NCI-H1930 (cell line): ENCODE measurements at regions not wholly inside any gene's neighbourhood (a gene's known extent, or its start where the extent isn't known, plus 50 kb on each side); places are given as distances from the start of the nearest gene placed in this dataset.

Experiments
- DNase-seq, 2 experiments: peaks; one replicate each; lab custom pipeline; 2025; lab: John Stamatoyannopoulos, UW

DNA sequence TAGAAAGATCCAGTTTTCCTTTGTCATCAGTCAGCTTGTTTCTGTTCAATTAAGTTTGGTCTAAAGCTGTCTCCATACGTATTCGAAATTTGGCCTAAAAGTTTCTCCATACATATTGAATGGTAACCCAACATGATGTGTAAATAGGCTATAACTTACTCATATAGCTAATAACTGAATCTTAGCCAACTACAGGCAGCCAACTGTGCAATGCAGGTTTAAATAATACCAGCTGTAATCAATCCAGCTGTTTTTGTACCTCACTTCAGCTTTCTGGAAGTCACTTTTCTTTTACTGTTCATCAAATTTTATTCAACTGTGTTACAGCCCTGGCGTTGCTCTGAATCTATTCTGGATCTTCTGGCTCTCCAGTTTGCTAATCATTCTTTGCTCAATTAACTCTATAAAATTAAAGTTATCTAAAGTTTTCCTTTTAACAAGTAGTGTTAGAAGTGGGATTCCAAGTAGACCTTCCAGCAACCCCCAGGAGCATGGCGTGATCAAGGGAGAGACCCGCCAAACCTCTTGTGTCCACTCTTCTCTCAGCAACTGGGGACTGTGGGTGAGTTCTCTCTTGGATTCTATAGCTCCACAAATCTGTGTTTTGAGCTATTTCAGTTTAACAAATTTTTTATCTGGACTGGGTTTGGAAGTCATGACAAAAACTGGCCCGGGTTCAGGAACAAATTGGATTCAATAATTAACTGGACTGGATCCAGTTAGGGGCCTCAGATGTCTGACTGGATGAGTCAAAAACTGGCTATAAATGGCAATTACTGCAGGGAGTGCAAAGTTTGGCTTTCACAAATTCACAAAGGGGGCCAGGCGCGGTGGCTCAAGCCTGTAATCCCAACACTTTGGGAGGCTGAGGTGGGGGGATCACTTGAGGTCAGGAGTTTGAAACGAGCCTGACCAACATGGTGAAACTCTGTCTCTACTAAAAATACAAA is 329.7 kb upstream of the ST6GAL2 start:
- DNase-seq: no peak

DNA sequence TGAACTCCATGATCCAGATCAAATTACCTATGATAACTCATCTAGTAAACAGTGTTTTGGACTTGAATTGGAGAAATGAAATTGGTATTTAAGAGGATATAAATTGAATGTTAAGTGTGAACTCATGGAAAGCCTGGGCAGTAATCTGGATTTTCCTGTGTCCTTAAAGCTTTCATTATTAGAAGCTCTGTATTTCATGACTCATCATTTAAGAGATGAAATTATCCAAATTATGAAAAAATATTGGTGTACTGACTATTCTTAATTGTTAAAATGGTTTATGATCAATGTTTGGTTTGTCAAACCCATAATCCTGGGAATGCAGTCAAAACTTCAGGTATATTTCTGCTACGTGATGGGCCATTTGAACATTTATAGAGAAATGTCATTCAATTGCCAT is 332.2 kb upstream of the ST6GAL2 start:
- no peak for DNase-seq

DNA sequence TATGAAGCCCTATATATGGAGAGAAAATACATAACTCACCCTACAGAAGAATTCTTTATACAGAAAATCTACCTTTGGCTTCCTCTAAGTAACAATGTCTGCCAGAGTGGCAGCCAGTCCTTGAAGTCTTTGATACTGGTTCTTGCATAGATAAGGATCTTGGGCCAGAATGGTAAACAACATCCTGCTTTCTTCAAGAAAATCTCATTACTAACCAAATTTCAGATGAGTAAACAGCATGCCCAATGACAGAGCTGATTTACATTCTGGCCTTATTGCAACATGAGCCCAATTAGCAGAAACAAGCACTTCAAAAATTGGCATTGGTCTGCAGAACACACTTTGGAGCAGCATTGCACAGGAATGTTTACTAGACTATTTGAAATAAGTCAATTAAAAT is 336.5 kb upstream of the ST6GAL2 start:
- DNase-seq: no peak

DNA sequence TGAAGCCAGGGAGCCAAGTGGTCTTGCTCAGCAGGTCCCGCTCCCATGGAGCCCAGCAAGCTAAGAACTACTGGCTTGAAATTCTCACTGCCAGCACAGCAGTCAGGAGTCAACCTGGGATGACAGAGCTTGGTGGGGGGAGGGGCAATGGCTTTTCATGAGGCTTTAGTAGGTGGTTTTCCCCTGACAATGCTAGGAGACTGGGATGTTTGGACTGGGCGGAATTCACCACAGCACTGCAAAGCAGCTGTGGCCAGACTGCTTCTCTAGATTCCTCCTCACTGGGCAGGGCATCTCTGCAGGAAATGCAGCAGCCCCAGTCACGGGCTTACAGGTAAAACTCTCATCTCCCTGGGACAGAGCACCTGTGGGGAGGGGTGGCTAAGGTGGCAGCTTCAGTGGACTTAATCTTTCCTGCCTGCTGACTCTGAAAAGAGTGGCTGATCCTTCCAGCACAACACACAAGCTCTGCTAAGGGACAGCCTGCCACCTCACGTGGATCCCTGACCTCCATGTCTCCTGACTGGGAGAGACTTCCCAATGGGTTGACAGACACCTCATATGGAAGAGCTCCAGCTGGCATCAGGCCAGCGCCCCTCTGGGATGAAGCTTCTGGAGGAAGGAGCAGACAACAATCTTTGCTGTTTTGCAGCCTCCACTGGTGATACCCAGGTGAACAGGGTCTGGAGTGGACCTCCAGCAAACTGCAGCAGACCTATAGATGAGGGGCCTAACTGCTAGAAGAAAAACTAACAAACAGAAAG is 349.7 kb upstream of the ST6GAL2 start:
- DNase-seq: no peak

DNA sequence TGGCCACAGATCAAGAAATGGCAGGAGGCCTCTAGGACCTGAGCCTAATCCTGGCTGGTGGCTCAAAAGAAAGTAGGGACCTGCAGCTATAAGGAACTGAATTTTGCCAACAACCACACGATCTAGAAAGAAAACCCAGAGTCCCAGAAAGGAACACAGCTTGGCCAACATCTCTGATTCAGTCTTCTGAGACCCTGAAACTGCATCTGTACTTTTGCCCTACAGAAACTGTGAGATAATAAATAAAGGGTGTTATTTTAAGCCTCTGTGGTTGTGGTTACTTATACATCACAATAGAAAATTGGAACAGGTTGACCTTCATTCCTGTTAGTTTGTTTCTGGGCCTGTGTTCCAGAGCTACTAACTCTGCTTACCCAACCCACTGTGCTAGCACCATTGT is 356.8 kb upstream of the ST6GAL2 start:
- DNase-seq: no peak

DNA sequence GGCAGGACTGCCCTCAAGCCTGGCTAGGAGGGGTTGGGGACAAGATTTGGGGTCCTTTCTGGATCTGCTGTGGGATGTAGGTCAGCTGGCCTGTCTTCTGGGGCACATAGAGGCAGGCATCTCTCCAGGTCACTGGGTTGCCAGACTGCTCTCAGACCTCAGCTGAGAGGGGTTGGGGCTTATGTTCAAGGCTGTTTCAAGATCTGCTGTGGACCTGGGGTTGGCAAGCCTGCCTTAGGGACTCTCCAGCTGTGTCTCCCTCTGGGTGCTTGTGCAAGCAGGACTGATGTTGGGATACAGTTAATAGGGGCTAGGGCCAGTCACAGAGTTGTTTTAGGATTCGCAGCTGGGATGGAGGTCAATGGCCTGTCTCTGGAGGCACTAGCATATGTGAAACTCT is 363.0 kb upstream of the ST6GAL2 start:
- no peak for DNase-seq

DNA sequence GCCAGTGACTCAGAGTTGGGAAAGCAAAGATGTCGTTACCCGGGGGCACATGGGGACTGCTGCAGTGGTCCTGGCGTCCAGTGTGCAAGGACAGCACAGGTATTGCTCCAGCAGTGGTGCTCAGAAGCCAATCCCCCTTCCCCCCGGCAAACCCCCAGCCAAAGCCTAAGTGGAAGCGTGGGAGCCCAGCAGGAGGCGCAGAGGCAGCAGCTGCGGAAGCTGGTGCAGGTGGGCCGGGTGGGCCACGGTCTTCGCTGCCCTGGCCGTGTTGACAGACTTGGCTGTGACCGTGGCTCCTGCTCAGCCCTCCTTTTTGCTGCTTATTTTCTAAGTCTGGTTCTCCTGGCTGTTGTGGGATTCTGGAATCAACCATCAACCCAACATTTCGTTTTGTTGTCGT is 369.8 kb upstream of the ST6GAL2 start:
- DNase-seq: no peak

DNA sequence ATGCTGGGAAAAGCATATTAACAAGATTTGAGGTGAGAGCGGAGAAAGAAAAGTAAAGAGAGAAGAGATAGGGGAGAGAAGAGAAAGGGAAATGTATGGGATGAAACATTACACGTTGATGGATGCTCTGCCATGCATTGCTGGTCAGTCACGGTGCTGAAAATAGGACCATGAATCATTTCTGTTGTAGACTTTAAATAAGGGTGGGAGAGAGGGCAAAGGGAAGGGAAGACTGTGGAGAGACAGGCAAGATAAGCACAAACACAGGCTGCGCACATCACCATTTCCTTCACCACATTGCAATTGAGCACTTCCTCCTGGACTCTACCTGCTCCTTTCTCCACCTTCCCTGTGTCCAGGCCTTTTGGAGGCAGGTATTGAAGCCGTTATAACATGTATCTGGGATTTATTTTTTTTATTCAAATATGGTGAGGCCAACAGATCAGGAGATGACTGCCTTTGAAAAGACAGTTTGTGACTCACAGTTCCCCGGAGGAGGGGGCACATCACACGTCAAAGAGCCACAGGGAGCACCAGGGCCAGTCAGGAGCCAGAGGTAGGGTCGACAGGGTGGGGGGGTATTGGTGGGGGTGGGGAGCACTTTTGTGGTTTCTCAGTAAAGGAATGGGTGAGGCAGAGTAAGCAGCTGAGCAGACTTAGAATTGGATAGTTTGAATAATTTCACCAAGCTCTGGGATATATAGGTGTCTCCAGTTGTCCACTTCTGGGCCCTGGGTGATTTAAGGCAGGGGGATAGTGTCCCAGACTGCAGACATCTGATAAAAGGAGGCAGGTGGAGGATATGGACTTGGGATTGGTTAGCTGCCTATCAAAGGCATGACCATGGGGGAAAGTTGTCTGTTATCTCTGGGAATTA is 372.8 kb upstream of the ST6GAL2 start:
- no peak for DNase-seq

DNA sequence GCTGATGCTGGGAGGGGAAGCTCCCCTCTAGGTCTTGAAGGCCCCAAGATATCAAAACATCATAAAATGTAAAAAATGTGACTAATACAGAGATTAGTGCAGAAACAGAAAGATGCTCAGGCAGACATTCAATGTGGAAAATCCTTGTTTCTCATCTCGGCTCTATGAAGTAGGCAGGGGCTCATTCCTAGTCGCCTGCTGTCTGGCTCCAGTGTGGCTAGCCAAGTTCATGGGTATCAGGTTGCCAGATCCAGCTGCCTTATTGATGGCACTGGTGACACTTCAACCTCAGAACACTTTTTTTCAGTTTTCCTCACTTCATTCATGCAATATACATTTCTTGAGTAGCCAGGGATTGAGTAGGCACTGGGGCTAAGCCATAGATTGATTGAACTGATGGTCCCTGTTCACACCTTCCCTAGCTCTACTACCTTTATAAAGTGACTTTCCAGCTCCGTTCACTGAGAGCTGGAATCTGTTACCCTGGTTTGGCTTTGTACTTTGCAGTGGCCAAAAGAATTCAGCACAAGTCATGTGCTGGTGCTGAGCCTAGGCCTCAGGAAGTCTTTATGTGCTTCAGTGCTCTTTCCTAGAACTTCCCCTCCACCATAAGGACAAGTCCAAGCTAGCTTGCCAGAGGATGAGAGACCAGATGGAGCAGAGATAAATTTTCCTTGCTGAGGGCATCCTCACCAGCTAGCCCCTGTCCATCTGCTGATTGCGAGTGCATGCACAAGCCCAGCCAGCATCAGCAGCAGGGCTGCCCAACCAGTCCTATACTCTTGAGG is 373.6 kb upstream of the ST6GAL2 start:
- no peak for DNase-seq

DNA sequence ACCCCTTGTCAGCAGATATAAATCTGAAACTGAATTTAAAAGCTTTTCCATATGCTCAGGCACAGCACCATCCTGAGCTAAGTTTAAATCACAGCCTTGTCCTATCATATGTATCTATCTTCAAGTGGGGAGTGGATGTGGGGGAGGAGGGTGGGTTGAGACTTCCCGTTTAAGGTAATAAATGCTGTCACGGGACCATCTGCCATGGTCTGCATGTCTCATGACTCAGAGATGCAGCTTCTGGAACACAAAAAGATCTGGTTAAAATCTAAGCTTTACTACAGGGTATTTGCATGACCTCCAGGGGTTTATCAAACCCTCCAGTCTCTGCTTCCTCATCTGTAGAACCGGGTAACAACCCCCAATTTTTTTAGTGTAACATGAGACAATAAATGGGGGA is 377.7 kb upstream of the ST6GAL2 start:
- no peak for DNase-seq

DNA sequence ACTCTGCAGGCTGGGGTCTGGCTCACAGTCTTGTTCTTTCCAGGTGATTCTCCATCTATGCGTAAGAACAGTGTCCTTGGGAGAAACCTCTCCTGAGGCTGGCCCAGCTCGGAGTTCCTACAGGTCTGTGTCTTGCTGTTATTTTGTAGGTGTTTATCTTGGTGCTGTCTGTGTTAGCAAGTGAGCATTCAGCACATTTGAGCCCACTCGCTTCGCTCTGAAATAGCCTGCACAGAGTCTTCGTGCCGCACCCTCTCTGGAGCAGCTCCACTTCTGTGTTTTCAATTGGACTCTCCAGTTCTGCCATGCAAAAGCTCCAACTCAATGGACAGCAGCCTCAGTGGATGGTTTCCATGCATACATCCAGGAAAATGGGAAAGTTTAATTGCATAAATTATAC is 378.2 kb upstream of the ST6GAL2 start:
- DNase-seq: no peak

DNA sequence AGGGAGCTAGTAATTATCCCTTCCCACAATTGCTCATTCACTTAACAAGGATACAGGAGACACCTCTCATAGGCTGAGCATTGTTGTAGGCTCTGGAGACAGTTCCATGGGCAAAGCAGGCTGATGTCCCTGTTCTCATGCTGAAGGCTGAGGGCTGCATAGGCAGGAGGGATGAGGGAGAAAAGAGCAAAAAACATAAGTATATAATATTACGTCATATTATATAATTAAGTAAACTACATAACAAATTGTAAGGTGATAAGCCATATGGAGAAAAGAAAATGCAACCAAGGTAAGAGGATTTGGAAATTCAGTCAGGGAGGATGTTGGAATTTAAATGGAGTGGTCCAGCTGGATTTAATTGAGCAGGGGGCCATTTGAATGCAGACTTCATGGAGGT is 380.6 kb upstream of the ST6GAL2 start:
- no peak for DNase-seq

DNA sequence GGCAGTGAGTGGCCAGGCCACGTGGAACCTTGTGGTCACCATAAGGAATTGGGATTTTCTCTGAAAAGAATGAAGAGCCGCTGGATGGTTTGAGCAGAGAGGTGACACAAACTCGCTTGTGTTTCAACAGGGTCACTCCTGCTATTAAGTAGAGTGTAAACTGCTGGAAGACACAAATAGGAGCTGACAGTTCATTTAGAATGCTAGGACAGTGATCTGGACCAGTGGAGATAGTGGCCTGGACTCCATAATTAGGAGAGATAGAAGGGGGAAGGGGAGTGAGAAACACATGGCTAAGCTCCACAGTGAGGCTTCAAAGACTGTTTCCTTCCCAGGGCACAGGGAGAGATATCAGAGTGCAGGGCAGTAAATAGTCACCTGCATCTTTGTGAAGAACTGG is 381.1 kb upstream of the ST6GAL2 start:
- no peak for DNase-seq

DNA sequence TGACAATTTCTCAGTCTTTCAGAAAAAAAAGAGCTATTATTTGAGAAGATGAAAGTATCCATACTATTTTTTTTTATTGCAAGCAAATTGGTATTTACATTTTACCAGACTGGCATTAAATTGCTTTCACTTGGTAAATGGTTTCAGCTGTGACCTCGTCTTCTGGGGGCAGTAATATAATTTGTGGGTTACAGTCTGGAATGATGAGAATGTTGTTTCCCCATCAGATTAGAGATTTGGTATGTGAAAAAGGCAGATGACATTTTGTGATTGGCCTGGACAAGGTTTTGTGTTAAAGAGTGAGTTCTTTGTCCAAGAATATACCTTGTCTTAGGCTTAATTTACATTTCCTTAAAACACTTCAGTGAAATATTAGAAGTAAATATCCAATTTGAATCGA is 390.1 kb upstream of the ST6GAL2 start:
- DNase-seq: no peak

DNA sequence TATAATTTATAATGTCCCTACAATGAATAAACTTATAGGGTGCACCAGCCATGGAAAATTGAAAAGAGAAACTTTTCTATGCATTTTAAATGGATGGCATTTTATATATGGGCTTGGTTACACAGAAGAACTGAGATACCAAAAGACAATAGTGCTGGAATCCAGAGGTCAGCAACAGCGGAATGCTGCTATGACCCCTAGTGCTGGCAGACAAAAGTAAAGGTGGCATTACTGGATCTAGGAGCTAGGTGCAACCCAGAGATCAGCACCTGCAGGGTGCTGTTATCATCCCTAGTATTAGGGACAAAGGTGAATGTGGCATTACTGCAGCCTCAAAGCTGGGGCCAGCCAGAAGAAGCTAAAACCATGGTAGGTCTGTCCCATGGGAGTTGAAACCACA is 392.7 kb upstream of the ST6GAL2 start:
- no peak for DNase-seq

DNA sequence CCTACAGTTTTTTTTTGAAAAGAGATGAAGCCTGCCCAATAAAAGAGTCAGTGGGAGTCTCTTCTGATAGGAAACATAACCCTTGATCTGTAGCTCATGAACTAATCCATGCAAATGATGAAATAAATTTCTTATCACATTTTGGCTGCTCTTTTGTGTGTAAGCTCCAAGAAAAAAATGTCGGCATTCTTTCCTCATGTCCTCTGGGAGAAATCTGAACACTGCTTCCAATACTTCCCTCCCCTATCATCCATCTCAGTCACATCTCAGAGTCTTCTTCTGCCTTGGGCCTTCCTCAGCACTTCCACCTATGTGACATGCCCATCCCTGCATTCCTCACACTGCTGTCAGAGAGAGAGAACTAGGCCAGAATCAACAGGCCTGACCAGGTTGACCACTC is 395.7 kb upstream of the ST6GAL2 start:
- DNase-seq: no peak

DNA sequence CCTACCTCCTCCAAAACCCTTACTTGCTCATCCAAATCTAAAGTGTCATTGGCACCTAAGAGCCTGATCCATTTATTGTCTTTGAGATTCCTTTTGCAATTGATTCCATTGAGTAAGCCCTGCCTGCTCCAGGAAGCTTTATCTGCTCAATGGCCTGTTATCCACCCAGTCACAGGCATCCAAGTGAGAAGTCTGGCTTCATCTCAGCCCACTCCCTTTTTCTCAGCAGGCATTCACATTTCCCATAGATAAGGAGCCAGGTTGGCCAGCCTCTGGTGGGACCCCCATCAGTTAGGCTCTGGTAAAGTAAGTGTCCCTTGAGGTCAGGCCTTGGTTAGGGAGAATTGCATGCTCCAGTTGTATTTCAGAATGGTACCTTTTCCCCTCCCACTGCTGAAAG is 396.2 kb upstream of the ST6GAL2 start:
- DNase-seq: no peak

DNA sequence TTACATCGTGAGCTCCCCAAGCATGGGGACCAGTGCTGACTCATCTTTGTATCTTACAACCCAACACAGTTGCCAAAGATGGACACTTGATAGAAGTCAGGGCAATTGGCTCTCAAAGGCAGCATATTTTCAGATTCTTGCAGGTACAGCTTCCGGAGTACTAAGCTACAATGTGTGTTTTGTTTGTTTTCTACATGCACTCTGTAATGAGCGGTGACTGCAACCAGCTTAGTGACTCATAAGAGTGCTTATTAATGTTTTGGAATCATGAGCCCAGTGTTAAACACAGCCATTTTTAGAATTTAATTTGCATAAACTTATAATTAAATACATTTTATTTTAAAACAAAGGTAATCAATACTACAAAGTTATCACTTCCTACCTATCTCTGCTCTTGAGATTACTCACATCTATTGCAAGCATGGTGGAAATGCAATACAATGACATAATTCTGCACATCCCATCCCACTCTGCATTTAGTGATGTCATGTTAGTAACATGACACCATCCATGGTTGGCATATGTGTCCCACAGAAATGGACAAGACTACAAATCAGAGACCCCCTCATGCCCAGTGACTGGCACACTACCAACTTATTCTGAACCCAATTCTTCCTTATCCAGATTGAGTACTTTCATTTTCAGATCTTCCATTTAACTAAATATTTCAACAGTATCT is 399.8 kb upstream of the ST6GAL2 start:
- DNase-seq: no peak

DNA sequence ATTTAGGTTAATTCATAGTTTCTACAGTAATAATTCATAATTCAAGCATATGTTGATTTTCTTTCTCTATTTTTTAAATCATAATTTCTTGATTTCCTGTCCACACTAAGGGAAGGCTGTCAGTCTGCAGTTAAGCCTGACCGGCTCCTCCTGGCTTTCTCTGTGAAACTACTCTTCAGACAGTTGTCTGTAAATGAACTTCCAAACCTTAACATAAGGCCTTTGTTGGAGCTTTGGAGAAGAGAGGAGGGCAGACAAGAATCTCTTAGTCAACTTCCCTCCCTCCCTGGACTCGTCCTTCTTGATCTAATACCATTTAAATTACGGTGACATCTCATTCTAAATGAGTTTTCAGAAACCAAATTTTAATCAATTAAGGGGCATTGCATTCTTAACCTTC is 404.1 kb upstream of the ST6GAL2 start:
- no peak for DNase-seq

DNA sequence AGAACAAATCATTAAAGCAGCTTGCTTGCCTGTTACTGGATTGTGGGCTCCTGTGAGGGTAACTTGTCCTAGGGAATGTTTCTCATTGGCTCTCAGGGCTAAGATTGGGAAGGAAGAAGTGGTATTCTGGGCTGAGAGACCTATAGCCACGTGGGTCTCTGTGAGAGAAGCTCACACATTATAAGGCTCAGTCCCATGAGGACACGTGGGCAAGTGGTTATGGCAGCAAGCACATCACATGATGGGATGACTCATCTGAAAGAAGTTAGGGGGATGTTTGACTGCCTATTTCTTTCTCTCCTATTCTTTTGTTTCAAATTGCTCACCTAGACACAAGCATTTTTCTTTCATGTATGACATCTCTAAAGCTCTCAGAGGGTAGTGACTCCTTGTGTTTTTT is 418.0 kb upstream of the ST6GAL2 start:
- DNase-seq: no peak

DNA sequence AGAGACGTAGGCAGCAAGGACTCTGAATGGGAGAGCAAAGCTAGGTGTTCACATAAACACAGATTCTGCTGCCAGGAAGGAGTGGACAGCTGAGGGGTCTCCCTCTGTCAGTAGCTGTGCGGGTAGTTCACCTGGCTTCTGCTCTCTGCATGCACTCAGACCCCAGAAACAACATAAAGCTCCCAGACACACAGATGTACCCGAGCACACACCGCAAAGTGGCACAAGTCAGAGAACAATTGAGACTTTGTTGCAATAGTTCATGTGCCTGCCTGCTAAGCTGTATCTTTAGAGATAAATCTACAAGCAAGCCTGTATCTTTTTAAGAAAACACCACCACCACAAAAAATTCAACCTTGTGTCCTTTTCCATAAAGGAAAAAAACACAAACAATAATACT is 420.0 kb upstream of the ST6GAL2 start:
- no peak for DNase-seq
